GM06990 (cell line): ENCODE measurements at regions not wholly inside any gene's neighbourhood (a gene's known extent, or its start where the extent isn't known, plus 50 kb on each side); places are given as distances from the start of the nearest gene placed in this dataset.

Source experiments
- DNase-seq: peaks from one replicate; pipeline ENCODE4 v3.0.0-alpha.2; 2011; ENCODE audit not compliant: insufficient read length; ENCODE audit errors: extremely low read depth
- H3K27me3 ChIP-seq: replicated peaks from 2 replicates; pipeline ENCODE4 v1.6.0; 2011; ENCODE audit warnings: low read length; ENCODE audit not compliant: control insufficient read depth, insufficient read depth
- H3K36me3 ChIP-seq: 2 replicates; pipeline ENCODE4 v1.5.1; 2011; ENCODE audit warnings: low read length; ENCODE audit not compliant: control insufficient read depth, insufficient read depth
- H3K4me3 ChIP-seq: replicated peaks from 2 replicates; pipeline ENCODE4 v1.5.1; 2011; ENCODE audit warnings: low read depth, mild to moderate bottlenecking, control low read depth, low read length
- TF ChIP-seq, protein P1 (sequence below): IDR thresholded peaks from 2 replicates; pipeline ENCODE4 v1.5.1; 2011; ENCODE audit warnings: low read length, control low read depth, mild to moderate bottlenecking, inconsistent platforms; ENCODE audit not compliant: insufficient read depth, poor library complexity, severe bottlenecking

DNA sequence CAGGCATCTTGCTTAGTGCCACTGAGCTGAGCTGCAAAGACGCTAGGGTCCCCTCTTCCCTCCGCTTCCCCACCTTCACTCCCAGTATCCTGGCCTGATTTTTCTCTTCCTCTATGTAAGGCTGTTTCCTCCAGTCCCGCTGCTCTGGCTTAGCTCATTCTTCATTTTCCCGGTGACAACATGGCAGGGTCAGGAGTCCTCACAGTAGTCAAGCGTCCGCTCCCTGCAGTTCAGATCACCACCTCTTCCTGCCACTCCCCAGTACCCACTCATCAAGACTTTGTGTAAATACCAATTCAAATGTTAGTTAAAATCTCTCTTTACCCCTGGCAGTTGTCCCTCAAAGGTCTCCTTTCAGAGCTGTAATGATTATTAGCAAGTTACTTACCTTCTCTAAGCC, 650.4 kb upstream of the CELF2 start:
- DNase-seq = no peak
- Histone ChIP-seq H3K27me3 (no peaks in the 10 kb centered on the region), H3K36me3 (no peaks in the 10 kb centered on the region), H3K4me3 (no peak overlapping the region)
- TF ChIP-seq, protein P1, sequence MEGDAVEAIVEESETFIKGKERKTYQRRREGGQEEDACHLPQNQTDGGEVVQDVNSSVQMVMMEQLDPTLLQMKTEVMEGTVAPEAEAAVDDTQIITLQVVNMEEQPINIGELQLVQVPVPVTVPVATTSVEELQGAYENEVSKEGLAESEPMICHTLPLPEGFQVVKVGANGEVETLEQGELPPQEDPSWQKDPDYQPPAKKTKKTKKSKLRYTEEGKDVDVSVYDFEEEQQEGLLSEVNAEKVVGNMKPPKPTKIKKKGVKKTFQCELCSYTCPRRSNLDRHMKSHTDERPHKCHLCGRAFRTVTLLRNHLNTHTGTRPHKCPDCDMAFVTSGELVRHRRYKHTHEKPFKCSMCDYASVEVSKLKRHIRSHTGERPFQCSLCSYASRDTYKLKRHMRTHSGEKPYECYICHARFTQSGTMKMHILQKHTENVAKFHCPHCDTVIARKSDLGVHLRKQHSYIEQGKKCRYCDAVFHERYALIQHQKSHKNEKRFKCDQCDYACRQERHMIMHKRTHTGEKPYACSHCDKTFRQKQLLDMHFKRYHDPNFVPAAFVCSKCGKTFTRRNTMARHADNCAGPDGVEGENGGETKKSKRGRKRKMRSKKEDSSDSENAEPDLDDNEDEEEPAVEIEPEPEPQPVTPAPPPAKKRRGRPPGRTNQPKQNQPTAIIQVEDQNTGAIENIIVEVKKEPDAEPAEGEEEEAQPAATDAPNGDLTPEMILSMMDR = no peak

DNA sequence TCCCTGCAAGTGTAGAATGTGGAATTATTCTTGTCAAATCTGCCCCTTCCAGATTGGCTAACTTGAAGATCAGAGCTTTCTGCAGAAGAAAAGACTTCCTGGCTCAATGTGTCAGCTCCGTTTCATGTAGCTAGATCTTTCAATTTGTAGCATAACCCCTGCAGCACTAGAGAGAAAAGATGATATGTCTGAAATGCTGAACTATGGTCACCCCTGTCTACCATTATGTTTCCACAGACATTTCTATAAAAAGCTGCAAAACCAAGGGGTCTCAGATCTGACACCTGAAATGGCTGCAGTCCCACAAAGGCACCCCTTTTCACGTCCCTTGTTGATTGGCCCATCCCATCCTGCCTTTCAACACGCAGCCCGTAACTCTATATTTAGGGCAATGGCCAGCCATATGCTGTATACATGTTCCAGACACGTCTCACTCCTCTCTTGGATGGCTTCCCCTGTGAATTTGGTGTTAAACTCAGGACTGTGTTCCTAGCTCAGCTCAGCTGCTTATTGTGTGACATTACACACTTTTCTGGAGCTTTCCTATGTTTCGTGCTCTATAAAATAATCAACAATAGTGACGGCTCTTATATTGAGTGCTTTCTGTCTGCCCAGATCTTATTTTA, 648.6 kb upstream of the CELF2 start:
- Histone ChIP-seq H3K4me3 (no peak overlapping the region), H3K36me3 (no peaks in the 10 kb centered on the region), H3K27me3 (no peaks in the 10 kb centered on the region)
- no peak for DNase-seq
- TF ChIP-seq, protein P1 = no peak

DNA sequence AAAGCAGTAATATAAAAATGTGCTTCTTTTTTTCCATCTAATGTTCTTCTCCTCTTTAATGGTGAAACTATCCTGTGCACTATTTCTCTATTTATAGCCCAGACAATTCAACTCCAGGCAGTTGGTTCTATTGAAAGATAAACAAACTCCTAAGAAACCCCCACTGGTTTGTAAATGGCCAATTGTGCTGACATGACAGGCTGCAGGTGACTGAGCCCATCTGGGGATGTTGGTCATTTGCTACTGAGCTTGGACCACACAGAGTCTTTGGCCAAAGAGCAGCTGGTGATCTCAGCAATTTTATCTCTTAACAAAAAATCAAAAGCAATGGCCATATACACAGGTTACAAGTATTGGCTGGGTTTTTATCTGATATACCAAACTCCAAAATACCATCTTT, 631.8 kb upstream of the CELF2 start:
- no peaks in the 10 kb centered on the region for H3K36me3 ChIP-seq
- no peak overlapping the region for H3K4me3 ChIP-seq
- H3K27me3 ChIP-seq = no peaks in the 10 kb centered on the region; the same call in 1 of the 2 replicates
- no peak for DNase-seq
- TF ChIP-seq, protein P1 = no peak

- DNase-seq = no peak
- Histone ChIP-seq H3K36me3 (no peaks in the 10 kb centered on the region), H3K4me3 (no peak overlapping the region), H3K27me3 (no peaks in the 10 kb centered on the region; the same call in 1 of the 2 replicates)
- TF ChIP-seq, protein P1 = no peak
Measured at GRCh38 chr10:10389182-10389581, 628.5 kb upstream of the CELF2 start.

DNA sequence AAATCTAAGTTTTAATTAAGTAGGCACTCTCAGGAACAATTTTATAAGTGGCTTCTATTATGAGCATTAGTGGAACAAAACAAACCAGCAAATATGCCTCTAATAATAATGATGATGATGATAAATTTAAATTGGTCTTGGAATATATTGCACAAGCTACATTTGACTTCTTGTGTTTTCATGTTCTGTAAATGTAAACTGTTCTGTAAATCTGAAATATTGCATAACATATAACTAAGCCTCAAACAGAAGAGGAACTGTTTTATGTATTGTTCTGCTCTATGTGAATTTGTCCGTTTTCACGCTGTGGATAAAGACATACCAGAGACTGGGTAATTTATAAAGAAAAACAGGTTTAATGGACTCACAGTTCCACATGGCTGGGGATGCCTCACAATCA, 625.2 kb upstream of the CELF2 start:
- Histone ChIP-seq H3K4me3 (no peak overlapping the region), H3K36me3 (no peaks in the 10 kb centered on the region), H3K27me3 (no peaks in the 10 kb centered on the region; the same call in 1 of the 2 replicates)
- no peak for DNase-seq
- TF ChIP-seq, protein P1 = no peak

DNA sequence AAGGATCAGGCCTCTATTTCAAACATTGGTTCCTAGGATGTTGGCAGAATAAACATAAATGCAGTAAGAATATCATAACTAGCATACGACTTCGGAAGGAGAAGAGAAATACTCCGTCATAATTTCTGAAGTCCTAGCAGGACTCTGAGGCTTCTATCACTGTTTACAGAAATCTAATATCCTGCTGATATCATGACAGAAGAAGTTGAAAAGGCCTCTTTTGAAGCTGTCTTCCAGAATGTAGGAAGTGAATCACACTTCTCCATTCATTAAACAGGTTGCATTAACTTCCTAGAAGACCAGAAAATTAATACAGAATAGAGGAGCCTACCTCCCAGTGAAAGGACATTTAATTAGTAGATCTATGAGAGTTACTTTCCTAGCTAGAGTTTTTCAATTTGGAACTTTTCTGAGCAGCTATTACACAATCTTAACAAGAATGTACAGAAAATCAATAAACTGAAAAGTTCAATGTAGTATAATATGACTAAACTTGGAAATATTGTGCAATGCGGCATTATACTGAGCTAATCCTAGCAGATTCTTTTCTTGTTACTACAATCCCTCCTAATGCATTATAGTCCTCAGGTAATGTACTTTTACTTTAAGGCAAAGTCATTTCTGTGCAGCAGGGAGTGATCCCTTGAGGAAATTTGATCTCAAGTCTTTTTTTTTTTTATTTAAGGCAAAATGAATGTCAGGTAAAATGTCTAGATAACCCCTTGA, 622.6 kb upstream of the CELF2 start:
- no peak overlapping the region for H3K4me3 ChIP-seq
- no peak for DNase-seq
- H3K36me3 ChIP-seq = no peaks in the 10 kb centered on the region
- TF ChIP-seq, protein P1 = no peak
- no peaks in the 10 kb centered on the region; the same call in 1 of the 2 replicates for H3K27me3 ChIP-seq
